ENCODE measurements at regions not wholly inside any gene's neighbourhood (a gene's known extent, or its start where the extent isn't known, plus 50 kb on each side); places are given as distances from the start of the nearest gene placed in this dataset. TPM values are rescaled to one million over a fixed set of nuclear protein-coding genes. Genes with fewer than 3 reads are reported as not detected.
"Not testable (repeated sequence)": the region's sequence is repeated elsewhere in the genome, so short reads cannot be mapped to it uniquely, and the experiment has no call there.

- no peaks in the 10 kb centered on the region for H3K27me3 Mint-ChIP-seq (ENCODE audit: unreplicated experiment)
- DNase-seq (ENCODE audit: low spot score): no peak
- no peaks in the 10 kb centered on the region for H3K36me3 Mint-ChIP-seq (ENCODE audit: low read depth, unreplicated experiment)
- TF ChIP-seq CTCF (IDR thresholded peaks at IDR 0.05; ENCODE audit: unreplicated experiment): no peak
- no peaks in the 10 kb centered on the region for H3K9me3 Mint-ChIP-seq (ENCODE audit: unreplicated experiment)
- H3K27ac Mint-ChIP-seq (ENCODE audit: unreplicated experiment): no peak overlapping the region
- no peaks in the 10 kb centered on the region for H3K4me1 Mint-ChIP-seq (ENCODE audit: unreplicated experiment)
- no peak overlapping the region for H3K4me3 Mint-ChIP-seq (ENCODE audit: unreplicated experiment)
These were observed 2153.9 kb downstream of the NCAM2 start for GRCh38 chr21:23152130-23152529.

- H3K4me1 Mint-ChIP-seq (ENCODE audit: unreplicated experiment); H3K4me3 Mint-ChIP-seq (ENCODE audit: unreplicated experiment); H3K9me3 Mint-ChIP-seq (ENCODE audit: unreplicated experiment): not testable (repeated sequence)
These were observed 2155.6 kb downstream of the NCAM2 start for GRCh38 chr21:23153842-23154241.

GRCh38 chr21:23155281-23155680 is 2157.1 kb downstream of the NCAM2 start:
- no peak for DNase-seq (ENCODE audit: low spot score)
- no peaks in the 10 kb centered on the region for H3K9me3 Mint-ChIP-seq (ENCODE audit: unreplicated experiment)
- no peak overlapping the region for H3K27ac Mint-ChIP-seq (ENCODE audit: unreplicated experiment)
- TF ChIP-seq CTCF (IDR thresholded peaks at IDR 0.05; ENCODE audit: unreplicated experiment): no peak
- H3K4me1 Mint-ChIP-seq (ENCODE audit: unreplicated experiment): no peaks in the 10 kb centered on the region
- H3K36me3 Mint-ChIP-seq (ENCODE audit: low read depth, unreplicated experiment): no peaks in the 10 kb centered on the region
- no peak overlapping the region for H3K4me3 Mint-ChIP-seq (ENCODE audit: unreplicated experiment)
- no peaks in the 10 kb centered on the region for H3K27me3 Mint-ChIP-seq (ENCODE audit: unreplicated experiment)

More at GRCh38 chr21:23153842-23154241, 2155.6 kb downstream of the NCAM2 start:
- H3K36me3 Mint-ChIP-seq (ENCODE audit: low read depth, unreplicated experiment); H3K27ac Mint-ChIP-seq (ENCODE audit: unreplicated experiment); DNase-seq (ENCODE audit: low spot score); H3K27me3 Mint-ChIP-seq (ENCODE audit: unreplicated experiment): not testable (repeated sequence)

GRCh38 chr21:23160914-23161313 is 2162.7 kb downstream of the NCAM2 start:
- no peak for TF ChIP-seq CTCF (IDR thresholded peaks at IDR 0.05; ENCODE audit: unreplicated experiment)
- Mint-ChIP-seq H3K4me1 (ENCODE audit: unreplicated experiment) (peaks cover 2% of the 10 kb centered on the region), H3K27ac (ENCODE audit: unreplicated experiment) (no peak overlapping the region), H3K36me3 (ENCODE audit: low read depth, unreplicated experiment) (no peaks in the 10 kb centered on the region), H3K27me3 (ENCODE audit: unreplicated experiment) (no peaks in the 10 kb centered on the region), H3K4me3 (ENCODE audit: unreplicated experiment) (no peak overlapping the region), H3K9me3 (ENCODE audit: unreplicated experiment) (no peaks in the 10 kb centered on the region)
- DNase-seq (ENCODE audit: low spot score): no peak

- TF ChIP-seq CTCF (IDR thresholded peaks at IDR 0.05; ENCODE audit: unreplicated experiment): no peak
- no peaks in the 10 kb centered on the region for H3K36me3 Mint-ChIP-seq (ENCODE audit: low read depth, unreplicated experiment)
- no peak overlapping the region for H3K4me3 Mint-ChIP-seq (ENCODE audit: unreplicated experiment)
- no peaks in the 10 kb centered on the region for H3K9me3 Mint-ChIP-seq (ENCODE audit: unreplicated experiment)
- no peaks in the 10 kb centered on the region for H3K27me3 Mint-ChIP-seq (ENCODE audit: unreplicated experiment)
- no peak for DNase-seq (ENCODE audit: low spot score)
- H3K27ac Mint-ChIP-seq (ENCODE audit: unreplicated experiment): peak overlapping the region; percentile 81
- H3K4me1 Mint-ChIP-seq (ENCODE audit: unreplicated experiment): peaks cover 2% of the 10 kb centered on the region
These were observed 2164.2 kb downstream of the NCAM2 start for GRCh38 chr21:23162198-23162946.

Small RNAs in the stretch of these regions (microRNA-seq; reads per million reads assigned to microRNA genes)
- gene MIR6130 (ENCODE audit: unreplicated experiment): not detected

All from endothelial cell (in vitro differentiated cells).